H1 (cell line): ENCODE measurements at regions not wholly inside any gene's neighbourhood (a gene's known extent, or its start where the extent isn't known, plus 50 kb on each side); places are given as distances from the start of the nearest gene placed in this dataset.

Experiments
- POLR2A ChIP-seq, 2 experiments: IDR thresholded peaks; 1 replicate in 1 of 2; 2 replicates in 1 of 2; pipeline ENCODE4 v1.6.1; 2011; ENCODE audit warnings: low read depth in 2 of 2, low read length in 2 of 2, mild to moderate bottlenecking in 2 of 2; ENCODE audit errors: control extremely low read depth in 1 of 2
- RBBP5 ChIP-seq: IDR thresholded peaks from 2 replicates; pipeline ENCODE4 v1.7.1; 2012; ENCODE audit warnings: low read depth, mild to moderate bottlenecking, inconsistent platforms, low read length, moderate library complexity, borderline replicate concordance
- SP1 ChIP-seq: IDR thresholded peaks from 2 replicates; pipeline ENCODE4 v1.6.1; 2011; ENCODE audit warnings: low read depth, low read length
- TBP ChIP-seq: IDR thresholded peaks from 2 replicates; pipeline ENCODE4 v1.6.1; 2011; ENCODE audit warnings: low read depth, low read length, improper control_type of control experiment

DNA sequence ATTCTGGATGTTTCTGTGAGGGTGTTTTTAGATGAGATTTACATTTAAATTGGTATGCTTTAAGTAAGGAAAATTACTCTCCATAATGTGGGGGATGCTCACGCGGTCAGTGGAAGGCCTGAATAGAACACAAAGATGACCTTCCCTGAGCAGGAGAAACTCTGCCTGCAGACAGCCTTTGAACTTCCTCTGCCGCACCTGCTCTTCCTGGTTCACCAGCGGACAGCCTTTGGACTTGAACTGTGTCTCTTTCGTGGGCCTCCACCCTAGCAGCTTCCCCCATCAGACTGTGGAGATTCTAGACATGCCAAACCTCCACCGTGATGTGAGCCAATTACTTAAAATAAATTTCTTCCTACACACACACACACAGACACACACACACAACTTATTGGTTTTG, 210.7 kb downstream of the EFCAB11 start (continued):
- TF ChIP-seq TBP (no peak), RBBP5 (no peak), SP1 (no peak), POLR2A (IDR thresholded peaks at IDR 0.05; ENCODE audit: control extremely low read depth in 1 of 2, low read depth in 2 of 2, low read length in 2 of 2) (no peak)
